Stomach smooth muscle (tissue), 2 donors: ENCODE measurements at regions not wholly inside any gene's neighbourhood (a gene's known extent, or its start where the extent isn't known, plus 50 kb on each side); places are given as distances from the start of the nearest gene placed in this dataset.

Experiments used
- H3K27ac ChIP-seq: one replicate; pipeline ENCODE4 v1.7.0; 2013; ENCODE audit warnings: mild to moderate bottlenecking, low read length, inconsistent platforms
- H3K27me3 ChIP-seq, 2 donors: one replicate each; pipeline ENCODE4 v1.7.0; 2013; ENCODE audit warnings: low read length in 2 of 2; ENCODE audit not compliant: insufficient read depth in 2 of 2, control insufficient read depth in 1 of 2
- H3K36me3 ChIP-seq, 2 donors: one replicate each; pipeline ENCODE4 v1.7.0; 2013; ENCODE audit warnings: low read length in 2 of 2; ENCODE audit not compliant: control insufficient read depth in 2 of 2, insufficient read depth in 2 of 2
- H3K4me1 ChIP-seq: one replicate; pipeline ENCODE4 v1.7.0; 2013; ENCODE audit warnings: low read length; ENCODE audit not compliant: control insufficient read depth, insufficient read depth
- H3K4me3 ChIP-seq, 2 donors: one replicate each; pipeline ENCODE4 v1.7.0; 2013; ENCODE audit warnings: low read length in 2 of 2
- H3K9ac ChIP-seq, 2 donors: one replicate each; pipeline ENCODE4 v1.7.0; 2013; ENCODE audit warnings: low read length in 2 of 2, mild to moderate bottlenecking in 1 of 2
- H3K9me3 ChIP-seq, 2 donors: one replicate each; pipeline ENCODE4 v1.7.0; 2013; ENCODE audit warnings: low read length in 2 of 2; ENCODE audit not compliant: control insufficient read depth in 2 of 2
- donor health status: healthy.
- donor health status: Pancreatic carcinoma.

DNA sequence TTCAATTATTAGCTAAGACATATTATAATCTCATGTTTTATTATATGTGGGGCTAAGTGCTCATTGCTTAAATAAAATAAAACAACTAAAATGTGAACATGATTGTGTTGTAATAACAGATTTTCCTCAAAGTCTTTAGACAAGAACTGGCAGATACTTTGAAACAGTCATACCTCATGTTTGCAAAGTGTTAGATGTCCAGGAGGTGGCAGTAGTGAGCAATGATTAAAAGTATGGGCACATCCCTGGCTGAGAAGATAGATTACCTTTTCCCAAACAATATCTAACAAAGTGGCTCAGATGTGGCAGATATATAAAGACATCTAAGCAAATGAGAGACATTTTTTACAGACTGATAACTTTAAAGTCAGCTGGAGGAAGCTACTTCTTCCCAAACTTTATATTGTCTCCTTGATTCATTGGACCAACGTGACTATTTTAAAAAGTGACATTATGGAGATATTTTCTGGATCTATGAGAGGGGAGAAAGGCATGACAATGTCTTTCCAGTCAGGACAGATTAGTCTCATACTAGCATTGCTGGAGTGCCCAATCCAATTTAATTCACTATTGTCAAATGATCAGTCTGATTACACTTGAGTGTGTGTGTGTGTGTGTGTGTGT is 269.8 kb downstream of the S1PR1 start:
- Histone ChIP-seq H3K9ac (no peak overlapping the region), H3K9me3 (no peaks in the 10 kb centered on the region), H3K27me3 (no peaks in the 10 kb centered on the region), H3K4me3 (no peak overlapping the region), H3K36me3 (no peaks in the 10 kb centered on the region), H3K4me1 (no peaks in the 10 kb centered on the region), H3K27ac (no peak overlapping the region)

DNA sequence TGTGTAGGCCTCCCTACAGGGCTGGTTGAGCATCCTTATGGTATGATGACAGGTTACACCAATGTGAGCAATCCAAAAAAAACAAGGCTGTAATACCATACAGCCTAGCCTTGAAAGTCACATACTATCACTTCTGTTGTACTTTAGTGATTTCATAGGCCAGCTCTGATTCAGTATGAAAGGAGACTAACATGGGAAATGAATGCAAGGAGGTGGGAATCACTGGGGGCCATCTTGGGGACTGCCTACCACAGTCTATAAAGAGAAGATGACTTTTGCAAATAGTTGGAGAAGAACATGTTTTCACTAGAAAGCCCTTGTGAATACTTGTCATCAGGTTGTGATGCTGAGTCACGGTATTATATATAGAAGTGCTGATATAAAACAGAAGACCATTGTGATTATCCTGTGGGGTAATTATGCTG is 270.7 kb downstream of the S1PR1 start:
- Histone ChIP-seq H3K27ac (no peak overlapping the region), H3K9me3 (no peaks in the 10 kb centered on the region)

DNA sequence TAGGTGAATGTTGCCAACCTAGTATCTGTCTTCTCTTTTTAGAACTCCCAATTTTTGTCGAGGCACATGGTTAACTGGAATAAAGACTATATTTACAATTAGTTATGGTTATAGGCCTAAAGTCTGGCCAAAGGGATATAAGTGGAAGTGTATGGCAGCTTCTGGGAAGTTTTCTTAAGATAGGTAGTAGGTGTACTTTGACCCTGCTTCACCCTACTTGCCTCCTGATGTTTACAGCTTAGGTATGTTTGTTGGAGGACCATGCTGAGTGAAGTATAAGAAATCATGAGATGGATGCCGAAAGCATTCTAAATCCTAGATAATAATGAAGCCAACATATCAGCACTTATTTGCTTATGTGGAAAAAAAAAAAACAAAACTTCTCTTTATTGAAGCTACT is 272.1 kb downstream of the S1PR1 start:
- Histone ChIP-seq H3K4me1 (no peaks in the 10 kb centered on the region), H3K36me3 (no peaks in the 10 kb centered on the region), H3K27me3 (no peaks in the 10 kb centered on the region), H3K9me3 (no peaks in the 10 kb centered on the region), H3K27ac (no peak overlapping the region), H3K4me3 (no peak overlapping the region), H3K9ac (no peak overlapping the region)

More for the DNA sequence above, 270.7 kb downstream of the S1PR1 start:
- Histone ChIP-seq H3K36me3 (no peaks in the 10 kb centered on the region), H3K4me3 (no peak overlapping the region), H3K27me3 (no peaks in the 10 kb centered on the region), H3K4me1 (no peaks in the 10 kb centered on the region), H3K9ac (no peak overlapping the region)

DNA sequence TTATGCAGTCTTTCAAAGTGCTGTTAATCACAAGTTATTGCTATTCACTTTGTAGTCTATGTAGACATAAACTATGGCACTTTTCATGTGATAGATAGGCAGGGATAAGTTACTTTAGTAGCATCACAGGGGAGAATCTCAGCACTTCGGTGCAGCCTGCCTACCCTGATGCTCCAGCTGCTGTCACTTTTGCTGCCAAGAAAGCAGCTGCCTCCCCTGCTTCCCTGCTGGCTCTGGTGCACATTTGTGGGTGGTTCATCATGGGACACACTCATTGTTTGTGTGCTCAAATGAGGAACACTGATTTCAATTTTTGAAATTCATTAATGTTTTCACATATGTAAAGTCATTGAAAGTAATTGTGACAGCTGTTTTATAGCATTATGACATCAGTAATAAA is 272.6 kb downstream of the S1PR1 start:
- H3K4me3 ChIP-seq, result no peak overlapping the region
- H3K4me1 ChIP-seq, result no peaks in the 10 kb centered on the region
- H3K27ac ChIP-seq, result no peak overlapping the region
- H3K36me3 ChIP-seq, result no peaks in the 10 kb centered on the region
- no peaks in the 10 kb centered on the region for H3K27me3 ChIP-seq
- H3K9ac ChIP-seq, result no peak overlapping the region
- no peaks in the 10 kb centered on the region for H3K9me3 ChIP-seq

DNA sequence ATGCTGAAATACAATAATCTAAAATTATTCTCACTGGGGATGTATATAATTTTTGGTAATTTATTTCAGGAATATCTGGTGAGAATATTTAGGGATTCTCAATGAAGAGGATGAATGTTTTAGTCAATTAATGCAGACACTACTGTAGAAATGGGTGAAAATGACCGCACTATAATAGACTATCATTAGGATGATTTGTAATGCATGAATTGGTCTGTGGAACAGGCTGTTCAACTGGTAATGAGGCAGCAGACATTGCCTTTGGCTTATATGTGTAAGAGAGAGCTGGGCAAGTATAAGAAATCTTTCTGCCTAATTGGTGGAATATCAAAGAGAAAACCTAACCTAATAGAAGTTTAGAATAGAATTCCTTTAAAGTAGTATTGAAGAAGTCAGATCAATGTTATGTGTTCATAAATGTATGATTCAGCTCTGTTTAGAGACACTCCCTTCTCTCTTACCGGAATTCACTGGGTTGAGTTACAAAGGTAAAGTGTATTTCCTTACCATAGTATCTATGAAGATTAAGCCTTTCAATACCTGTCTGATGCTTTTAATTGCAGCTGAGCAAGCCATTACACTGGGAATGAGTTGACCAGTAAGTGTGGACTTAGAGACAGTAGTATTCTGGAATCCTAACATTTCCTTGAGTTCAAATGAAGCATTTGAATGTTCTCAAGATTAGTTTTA is 274.5 kb downstream of the S1PR1 start:
- H3K36me3 ChIP-seq, result no peaks in the 10 kb centered on the region
- H3K9me3 ChIP-seq, result no peaks in the 10 kb centered on the region
- no peaks in the 10 kb centered on the region for H3K4me1 ChIP-seq
- H3K27ac ChIP-seq, result no peak overlapping the region
- H3K9ac ChIP-seq, result no peak overlapping the region
- H3K4me3 ChIP-seq, result no peak overlapping the region
- no peaks in the 10 kb centered on the region for H3K27me3 ChIP-seq

DNA sequence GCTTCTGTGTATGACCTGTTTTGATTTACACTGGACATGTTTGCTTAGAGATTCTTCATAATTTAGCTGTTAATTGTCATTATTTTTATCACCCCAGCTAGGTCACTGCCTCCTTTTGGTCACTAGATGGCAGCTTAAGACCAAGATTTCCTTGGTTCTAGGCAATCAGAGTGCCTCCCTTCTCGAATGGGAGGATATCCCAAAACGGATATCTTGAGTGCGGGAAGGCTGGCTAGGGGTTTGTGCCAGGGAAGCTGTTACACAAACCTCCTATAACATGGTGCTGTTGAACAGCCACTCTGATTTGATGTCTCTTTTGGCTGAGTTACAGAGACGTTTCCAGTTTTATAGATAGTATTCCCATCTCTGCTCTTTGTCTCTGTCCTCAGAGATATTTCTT is 283.5 kb downstream of the S1PR1 start:
- Histone ChIP-seq H3K4me1 (no peaks in the 10 kb centered on the region), H3K9me3 (peaks cover 0 to 3% of the 10 kb centered on the region in 2 donors), H3K27me3 (no peaks in the 10 kb centered on the region), H3K27ac (no peak overlapping the region), H3K9ac (no peak overlapping the region), H3K36me3 (no peaks in the 10 kb centered on the region), H3K4me3 (no peak overlapping the region)

DNA sequence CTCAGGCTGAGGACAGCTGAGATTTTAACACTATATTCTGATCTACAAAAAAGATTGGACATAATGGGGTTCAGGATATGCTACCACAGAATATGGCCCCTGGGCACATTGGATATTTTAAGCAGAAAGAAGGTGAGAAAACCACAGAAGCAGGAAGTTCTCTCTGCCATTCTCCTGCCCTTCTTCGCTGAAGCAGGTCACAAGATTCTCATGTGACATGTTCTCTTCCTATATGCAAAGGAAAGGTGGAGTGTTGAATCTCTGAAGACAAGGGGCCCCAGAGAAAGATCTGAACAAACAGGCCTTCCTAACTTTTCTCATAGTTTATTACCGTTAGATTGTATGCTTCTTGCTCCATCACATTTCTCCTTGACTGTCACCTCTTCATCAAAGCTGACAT is 285.7 kb downstream of the S1PR1 start:
- no peak overlapping the region for H3K4me3 ChIP-seq
- H3K27me3 ChIP-seq, result no peaks in the 10 kb centered on the region
- no peaks in the 10 kb centered on the region for H3K9me3 ChIP-seq
- no peaks in the 10 kb centered on the region for H3K4me1 ChIP-seq
- no peak overlapping the region for H3K9ac ChIP-seq
- H3K27ac ChIP-seq, result no peak overlapping the region
- H3K36me3 ChIP-seq, result no peaks in the 10 kb centered on the region

DNA sequence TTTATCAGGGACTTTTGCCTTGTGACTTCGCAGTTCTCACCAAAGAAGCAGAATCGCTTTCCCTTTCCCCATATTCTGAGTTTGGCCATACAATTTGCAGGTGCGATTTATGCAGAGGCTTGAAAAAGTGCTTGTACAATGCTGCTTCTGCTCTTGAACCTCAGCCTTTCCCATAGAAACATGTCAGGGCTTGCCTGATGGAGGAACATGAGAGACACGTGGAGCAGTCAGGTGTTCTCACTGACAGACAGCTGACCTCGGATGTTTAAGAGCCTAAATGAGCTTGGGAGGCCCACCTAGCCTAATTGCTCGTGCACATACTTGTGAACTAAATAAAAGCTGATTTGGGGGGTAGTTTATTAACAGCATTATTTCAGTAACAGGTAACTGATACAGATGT is 290.0 kb downstream of the S1PR1 start:
- no peak overlapping the region for H3K4me3 ChIP-seq
- H3K9me3 ChIP-seq, result peaks cover 0 to 3% of the 10 kb centered on the region in 2 donors
- no peak overlapping the region for H3K27ac ChIP-seq
- H3K27me3 ChIP-seq, result no peaks in the 10 kb centered on the region
- no peaks in the 10 kb centered on the region for H3K4me1 ChIP-seq
- no peaks in the 10 kb centered on the region for H3K36me3 ChIP-seq
- H3K9ac ChIP-seq, result no peak overlapping the region

DNA sequence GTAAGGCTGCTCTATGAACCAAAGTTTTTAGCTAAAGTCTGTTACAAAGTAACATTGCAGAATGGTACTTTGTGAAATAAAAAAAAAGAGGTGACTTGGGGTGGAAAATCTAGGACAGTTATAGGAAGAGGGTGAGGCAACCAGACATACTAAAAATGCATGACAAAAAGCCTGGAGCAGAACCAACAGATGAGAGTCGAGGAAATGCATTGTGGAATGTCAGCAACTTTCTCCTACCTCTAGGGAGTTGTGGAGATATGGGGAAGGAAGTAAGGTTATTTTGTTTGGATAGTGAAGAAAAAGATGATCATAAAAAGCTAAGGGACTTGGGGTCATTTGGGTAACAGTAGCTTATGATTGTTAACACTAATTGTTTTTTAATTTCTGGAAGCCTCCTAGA is 295.6 kb downstream of the S1PR1 start:
- Histone ChIP-seq H3K9ac (no peak overlapping the region), H3K4me3 (no peak overlapping the region), H3K9me3 (peaks cover 0 to 3% of the 10 kb centered on the region in 2 donors), H3K4me1 (no peaks in the 10 kb centered on the region), H3K36me3 (no peaks in the 10 kb centered on the region), H3K27ac (no peak overlapping the region), H3K27me3 (no peaks in the 10 kb centered on the region)

DNA sequence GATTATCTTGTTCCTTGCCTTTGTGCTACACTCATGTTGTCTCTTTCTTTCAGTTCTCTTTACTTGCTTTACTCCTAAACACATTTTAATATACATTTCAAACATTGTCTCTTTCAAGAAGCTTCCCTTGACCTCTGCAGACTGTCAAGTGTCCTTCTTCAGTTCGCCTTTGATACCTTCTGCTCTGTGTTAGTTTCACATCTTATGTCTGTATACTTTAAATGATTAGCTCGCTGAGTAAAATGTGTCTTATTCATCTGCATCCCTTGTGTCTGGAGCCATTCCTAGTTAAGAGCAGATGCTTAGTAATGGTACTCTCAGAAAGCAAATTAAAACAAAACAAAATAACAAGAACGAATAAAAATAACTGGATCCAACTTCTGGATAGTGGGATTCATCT is 303.3 kb downstream of the S1PR1 start:
- no peaks in the 10 kb centered on the region for H3K4me1 ChIP-seq
- no peak overlapping the region for H3K27ac ChIP-seq

DNA sequence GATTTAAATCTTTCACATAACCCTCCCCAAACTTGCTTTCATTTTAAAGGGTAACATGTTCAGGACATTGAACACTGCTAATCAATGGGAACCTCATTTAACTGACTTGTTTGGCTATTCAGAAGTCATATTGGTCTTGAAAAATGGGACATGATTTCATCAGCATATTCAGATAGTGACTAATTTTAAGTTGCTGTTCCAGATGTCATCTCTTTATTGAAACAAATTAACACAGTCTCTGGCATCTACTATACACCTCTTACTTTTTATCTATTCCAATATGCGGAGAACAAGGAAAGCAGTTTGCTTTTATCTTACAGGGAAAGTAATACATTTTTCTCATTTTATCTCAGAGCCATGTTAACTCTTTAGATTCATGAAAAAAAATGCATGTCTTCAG is 310.1 kb downstream of the S1PR1 start:
- Histone ChIP-seq H3K9me3 (no peaks in the 10 kb centered on the region), H3K27ac (no peak overlapping the region), H3K9ac (no peak overlapping the region), H3K36me3 (no peaks in the 10 kb centered on the region), H3K4me3 (no peak overlapping the region), H3K4me1 (no peaks in the 10 kb centered on the region), H3K27me3 (no peaks in the 10 kb centered on the region)

More for the DNA sequence above, 303.3 kb downstream of the S1PR1 start:
- no peaks in the 10 kb centered on the region for H3K9me3 ChIP-seq
- no peak overlapping the region for H3K4me3 ChIP-seq
- H3K27me3 ChIP-seq, result no peaks in the 10 kb centered on the region
- no peaks in the 10 kb centered on the region for H3K36me3 ChIP-seq
- no peak overlapping the region for H3K9ac ChIP-seq
